Esophagus squamous epithelium (tissue), 4 donors: ENCODE measurements at regions not wholly inside any gene's neighbourhood (a gene's known extent, or its start where the extent isn't known, plus 50 kb on each side); places are given as distances from the start of the nearest gene placed in this dataset.
"Not testable (repeated sequence)": the region's sequence is repeated elsewhere in the genome, so short reads cannot be mapped to it uniquely, and the experiment has no call there.

Source experiments
- CTCF ChIP-seq, 6 experiments: fragments of 450-650 bp in 4 of 6; fragments of 200-600 bp in 2 of 6; sonication (generic) in 2 of 6; IDR thresholded peaks; one replicate each; pipeline ENCODE4 v1.5.1; 2016 to 2019; ENCODE audit warnings: antibody characterized with exemption in 6 of 6, mild to moderate bottlenecking in 4 of 6, moderate library complexity in 4 of 6
- POLR2A ChIP-seq, 4 donors: fragments of 450-650 bp; IDR thresholded peaks; one replicate each; pipeline ENCODE4 v1.6.1; 2017; ENCODE audit warnings: antibody characterized with exemption in 4 of 4, mild to moderate bottlenecking in 4 of 4, moderate library complexity in 3 of 4

DNA sequence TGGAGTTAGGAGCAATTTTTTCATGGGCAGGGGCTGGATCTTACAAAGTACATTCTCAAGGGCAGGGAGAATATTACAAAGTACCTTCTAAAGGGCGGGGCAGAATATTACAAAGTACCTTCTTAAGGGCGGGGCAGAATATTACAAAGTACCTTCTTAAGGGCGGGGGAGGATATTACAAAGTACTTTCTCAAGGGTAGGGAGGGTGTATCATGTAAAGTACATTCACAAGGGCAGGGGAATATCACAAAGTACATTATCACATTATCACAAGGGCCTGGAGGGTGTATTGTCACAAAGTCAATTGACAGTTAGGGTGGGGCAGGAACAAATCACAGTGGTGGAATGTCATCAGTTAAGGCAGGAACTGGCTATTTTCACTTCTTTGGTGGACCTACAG, 56.9 kb downstream of the FSCB start:
- TF ChIP-seq CTCF, POLR2A (IDR thresholded peaks at IDR 0.05): not testable (repeated sequence)
